Liver (tissue), 8 donors: ENCODE measurements at regions not wholly inside any gene's neighbourhood (a gene's known extent, or its start where the extent isn't known, plus 50 kb on each side); places are given as distances from the start of the nearest gene placed in this dataset.

ENCODE experiments used
- DNase-seq: peaks from one replicate; pipeline ENCODE4 v3.0.0-alpha.2; 2017; ENCODE audit warnings: low spot score
- H3K27ac ChIP-seq, 2 donors: one replicate each; pipeline ENCODE4 v1.7.0; 2013; ENCODE audit warnings: inconsistent platforms in 2 of 2, low read length in 2 of 2, control low read depth in 1 of 2, low read depth in 1 of 2, mild to moderate bottlenecking in 1 of 2
- H3K27me3 ChIP-seq, 4 donors: one replicate each; pipeline versions ENCODE4 v1.6.1 to v1.7.0; 2013; ENCODE audit warnings: low read length in 3 of 4, inconsistent platforms in 1 of 4, mild to moderate bottlenecking in 1 of 4, moderate library complexity in 1 of 4; ENCODE audit not compliant: control insufficient read depth in 4 of 4, insufficient read depth in 4 of 4
- H3K36me3 ChIP-seq, 4 donors: one replicate each; pipeline versions ENCODE4 v1.6.1 to v1.7.0; 2013; ENCODE audit warnings: low read length in 3 of 4, mild to moderate bottlenecking in 3 of 4, low read depth in 1 of 4, moderate library complexity in 1 of 4; ENCODE audit not compliant: control insufficient read depth in 4 of 4, insufficient read depth in 3 of 4
- H3K4me1 ChIP-seq, 4 donors: one replicate each; pipeline versions ENCODE4 v1.6.1 to v1.7.0; 2013; ENCODE audit warnings: low read length in 3 of 4, mild to moderate bottlenecking in 3 of 4, moderate library complexity in 1 of 4; ENCODE audit not compliant: control insufficient read depth in 4 of 4, insufficient read depth in 4 of 4
- H3K4me3 ChIP-seq, 3 donors: one replicate each; pipeline versions ENCODE4 v1.6.1 to v1.7.0; 2013; ENCODE audit warnings: low read length in 3 of 3, control low read depth in 1 of 3, low read depth in 1 of 3, mild to moderate bottlenecking in 1 of 3
- H3K9ac ChIP-seq, 2 donors: one replicate each; pipeline ENCODE4 v1.7.0; 2013; ENCODE audit warnings: low read length in 2 of 2, mild to moderate bottlenecking in 2 of 2, moderate library complexity in 2 of 2, control low read depth in 1 of 2, low read depth in 1 of 2
- H3K9me3 ChIP-seq, 4 donors: one replicate each; pipeline versions ENCODE4 v1.6.1 to v1.7.0; 2013; ENCODE audit warnings: low read length in 3 of 4; ENCODE audit not compliant: control insufficient read depth in 4 of 4
- CTCF ChIP-seq: fragments of 150-350 bp; IDR thresholded peaks from 2 replicates; pipeline ENCODE4 v1.5.1; 2017; ENCODE audit warnings: improper control_type of control experiment, low read depth, low read length; ENCODE audit not compliant: missing input control
- EGR1 ChIP-seq, 2 donors: IDR thresholded peaks; 2 replicates each; pipeline ENCODE4 v1.6.1; 2016 to 2018; ENCODE audit warnings: antibody characterized with exemption in 2 of 2, low read depth in 2 of 2
- FOXA1 ChIP-seq: IDR thresholded peaks from 2 replicates; pipeline ENCODE4 v1.6.1; 2016; ENCODE audit warnings: antibody characterized with exemption
- FOXA2 ChIP-seq: IDR thresholded peaks from 2 replicates; pipeline ENCODE4 v1.6.1; 2016; ENCODE audit warnings: antibody characterized with exemption
- GABPA ChIP-seq, 2 donors: IDR thresholded peaks in 1 of 2; conservative IDR thresholded peaks in 1 of 2; 2 replicates each; pipeline ENCODE4 v1.6.1; 2016; ENCODE audit warnings: antibody characterized with exemption in 2 of 2, mild to moderate bottlenecking in 1 of 2, moderate library complexity in 1 of 2
- HNF4A ChIP-seq, 2 donors: conservative IDR thresholded peaks; 2 replicates each; pipeline ENCODE4 v1.6.1; 2016; ENCODE audit warnings: antibody characterized with exemption in 2 of 2, mild to moderate bottlenecking in 2 of 2
- HNF4G ChIP-seq: IDR thresholded peaks from 2 replicates; pipeline ENCODE4 v1.6.1; 2016; ENCODE audit warnings: antibody characterized with exemption
- JUND ChIP-seq, 2 donors: IDR thresholded peaks; 2 replicates each; pipeline ENCODE4 v1.6.1; 2016; ENCODE audit warnings: antibody characterized with exemption in 2 of 2
- NR2F2 ChIP-seq: IDR thresholded peaks from 2 replicates; pipeline ENCODE4 v1.6.1; 2016; ENCODE audit warnings: antibody characterized with exemption
- RAD21 ChIP-seq, 2 donors: IDR thresholded peaks; 2 replicates each; pipeline ENCODE4 v1.6.1; 2016; ENCODE audit warnings: antibody characterized with exemption in 2 of 2, mild to moderate bottlenecking in 2 of 2
- REST ChIP-seq: IDR thresholded peaks from 2 replicates; pipeline ENCODE4 v1.6.1; 2016; ENCODE audit warnings: antibody characterized with exemption, mild to moderate bottlenecking
- RXRA ChIP-seq, 2 donors: IDR thresholded peaks; 2 replicates each; pipeline ENCODE4 v1.6.1; 2017 to 2018; ENCODE audit warnings: antibody characterized with exemption in 2 of 2, mild to moderate bottlenecking in 1 of 2
- SP1 ChIP-seq: IDR thresholded peaks from 2 replicates; pipeline ENCODE4 v1.6.1; 2018; ENCODE audit warnings: antibody characterized with exemption, mild to moderate bottlenecking
- TAF1 ChIP-seq: conservative IDR thresholded peaks from 2 replicates; pipeline ENCODE4 v1.6.1; 2016; ENCODE audit warnings: antibody characterized with exemption, mild to moderate bottlenecking
- YY1 ChIP-seq: IDR thresholded peaks from 2 replicates; pipeline ENCODE4 v1.6.1; 2016; ENCODE audit warnings: antibody characterized with exemption, mild to moderate bottlenecking
- WGBS: extraction: QIAGEN DNeasy Blood & Tissue Kit; methylation state at CpG from one replicate; pipeline ENCODE4 v1.1.7; 2013; 5-methylcytosine and 5-hydroxymethylcytosine counted together
- TF ChIP-seq, protein P1 (sequence below): IDR thresholded peaks from 2 replicates; pipeline ENCODE4 v1.6.1; 2016; ENCODE audit warnings: antibody characterized with exemption
- TF ChIP-seq, protein P2 (sequence below): IDR thresholded peaks from 2 replicates; pipeline ENCODE4 v1.6.1; 2016; ENCODE audit warnings: antibody characterized with exemption
- TF ChIP-seq, protein P3 (sequence below): IDR thresholded peaks from 2 replicates; pipeline ENCODE4 v1.6.1; 2016; ENCODE audit warnings: antibody characterized with exemption
- donor health status: healthy.
- donor health status: healthy.
- donor health status: healthy.
- donor health status: healthy.
- donor health status: healthy.

- TF ChIP-seq CTCF (no peak), JUND (IDR thresholded peaks at IDR 0.05) (no peak), RXRA (IDR thresholded peaks at IDR 0.05) (no peak), SP1 (no peak), RAD21 (IDR thresholded peaks at IDR 0.05) (no peak)
- TF ChIP-seq, protein P1, sequence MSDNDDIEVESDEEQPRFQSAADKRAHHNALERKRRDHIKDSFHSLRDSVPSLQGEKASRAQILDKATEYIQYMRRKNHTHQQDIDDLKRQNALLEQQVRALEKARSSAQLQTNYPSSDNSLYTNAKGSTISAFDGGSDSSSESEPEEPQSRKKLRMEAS, result no peak
Measured at GRCh38 chr20:56801971-56802755, 173.1 kb downstream of the TFAP2C start (continued).

- Histone ChIP-seq H3K27me3 (no peaks in the 10 kb centered on the region), H3K4me1 (peaks cover 2 to 20% (median 14%) of the 10 kb centered on the region in 4 donors), H3K9ac (no peak overlapping the region), H3K9me3 (no peaks in the 10 kb centered on the region), H3K36me3 (no peaks in the 10 kb centered on the region), H3K4me3 (no peak overlapping the region), H3K27ac (no peak overlapping the region)
- 87% methylated on average over 20 of the region's 20 CpGs for whole genome bisulfite sequencing
- TF ChIP-seq REST (no peak), HNF4G (no peak), CTCF (no peak), HNF4A (conservative IDR thresholded peaks at IDR 0.05) (no peak), RXRA (IDR thresholded peaks at IDR 0.05) (no peak), NR2F2 (no peak), RAD21 (IDR thresholded peaks at IDR 0.05) (no peak), JUND (IDR thresholded peaks at IDR 0.05) (no peak), FOXA1 (no peak), FOXA2 (no peak), EGR1 (IDR thresholded peaks at IDR 0.05; ENCODE audit: low read depth in 2 of 2) (no peak), GABPA (IDR thresholded peaks at IDR 0.05 in 1 of 2, conservative IDR thresholded peaks at IDR 0.05 in 1 of 2) (no peak), YY1 (no peak), TAF1 (no peak), SP1 (no peak)
- TF ChIP-seq, protein P2, sequence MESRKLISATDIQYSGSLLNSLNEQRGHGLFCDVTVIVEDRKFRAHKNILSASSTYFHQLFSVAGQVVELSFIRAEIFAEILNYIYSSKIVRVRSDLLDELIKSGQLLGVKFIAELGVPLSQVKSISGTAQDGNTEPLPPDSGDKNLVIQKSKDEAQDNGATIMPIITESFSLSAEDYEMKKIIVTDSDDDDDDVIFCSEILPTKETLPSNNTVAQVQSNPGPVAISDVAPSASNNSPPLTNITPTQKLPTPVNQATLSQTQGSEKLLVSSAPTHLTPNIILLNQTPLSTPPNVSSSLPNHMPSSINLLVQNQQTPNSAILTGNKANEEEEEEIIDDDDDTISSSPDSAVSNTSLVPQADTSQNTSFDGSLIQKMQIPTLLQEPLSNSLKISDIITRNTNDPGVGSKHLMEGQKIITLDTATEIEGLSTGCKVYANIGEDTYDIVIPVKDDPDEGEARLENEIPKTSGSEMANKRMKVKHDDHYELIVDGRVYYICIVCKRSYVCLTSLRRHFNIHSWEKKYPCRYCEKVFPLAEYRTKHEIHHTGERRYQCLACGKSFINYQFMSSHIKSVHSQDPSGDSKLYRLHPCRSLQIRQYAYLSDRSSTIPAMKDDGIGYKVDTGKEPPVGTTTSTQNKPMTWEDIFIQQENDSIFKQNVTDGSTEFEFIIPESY, result no peak
- TF ChIP-seq, protein P1, result no peak
- TF ChIP-seq, protein P3, sequence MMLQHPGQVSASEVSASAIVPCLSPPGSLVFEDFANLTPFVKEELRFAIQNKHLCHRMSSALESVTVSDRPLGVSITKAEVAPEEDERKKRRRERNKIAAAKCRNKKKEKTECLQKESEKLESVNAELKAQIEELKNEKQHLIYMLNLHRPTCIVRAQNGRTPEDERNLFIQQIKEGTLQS, result no peak
- DNase-seq, result no peak
Measured at GRCh38 chr20:56802805-56803204, 173.7 kb downstream of the TFAP2C start.
